Mammary epithelial cell (primary cell): ENCODE measurements at regions not wholly inside any gene's neighbourhood (a gene's known extent, or its start where the extent isn't known, plus 50 kb on each side); places are given as distances from the start of the nearest gene placed in this dataset.

Source experiments
- EZH2 ChIP-seq: IDR thresholded peaks from 2 replicates; pipeline ENCODE4 v1.6.1; 2012; ENCODE audit warnings: low read length, inconsistent platforms, borderline replicate concordance
- TF ChIP-seq, protein P1 (sequence below), 2 donors: IDR thresholded peaks in 1 of 2; conservative IDR thresholded peaks in 1 of 2; 2 replicates each; pipeline ENCODE4 v1.5.1; 2011 to 2012; ENCODE audit warnings: inconsistent platforms in 2 of 2, low read length in 2 of 2, mild to moderate bottlenecking in 2 of 2, control low read depth in 1 of 2, low read depth in 1 of 2; ENCODE audit not compliant: insufficient read depth in 1 of 2; ENCODE audit errors: extremely low read depth in 1 of 2

DNA sequence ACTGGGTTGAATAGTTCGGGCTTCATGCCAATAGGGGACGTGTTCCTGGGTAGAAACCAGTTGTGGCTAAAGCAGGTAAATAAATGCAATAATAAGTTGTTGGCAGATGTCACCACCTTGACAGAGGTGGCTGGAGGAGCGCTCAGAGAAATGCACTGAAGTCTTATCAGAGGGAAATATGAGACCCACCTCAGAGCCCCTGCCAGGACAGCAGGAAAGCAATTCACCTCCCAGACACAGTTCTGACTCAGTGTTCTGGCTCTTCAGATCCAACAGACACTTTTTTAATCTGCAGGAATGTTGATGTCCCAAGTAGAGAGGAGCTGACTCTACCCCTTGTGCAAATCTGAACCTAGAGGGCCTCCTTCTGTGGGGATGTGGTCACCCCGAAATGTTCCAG, 687.1 kb upstream of the FBXO33 start:
- TF ChIP-seq, protein P1, sequence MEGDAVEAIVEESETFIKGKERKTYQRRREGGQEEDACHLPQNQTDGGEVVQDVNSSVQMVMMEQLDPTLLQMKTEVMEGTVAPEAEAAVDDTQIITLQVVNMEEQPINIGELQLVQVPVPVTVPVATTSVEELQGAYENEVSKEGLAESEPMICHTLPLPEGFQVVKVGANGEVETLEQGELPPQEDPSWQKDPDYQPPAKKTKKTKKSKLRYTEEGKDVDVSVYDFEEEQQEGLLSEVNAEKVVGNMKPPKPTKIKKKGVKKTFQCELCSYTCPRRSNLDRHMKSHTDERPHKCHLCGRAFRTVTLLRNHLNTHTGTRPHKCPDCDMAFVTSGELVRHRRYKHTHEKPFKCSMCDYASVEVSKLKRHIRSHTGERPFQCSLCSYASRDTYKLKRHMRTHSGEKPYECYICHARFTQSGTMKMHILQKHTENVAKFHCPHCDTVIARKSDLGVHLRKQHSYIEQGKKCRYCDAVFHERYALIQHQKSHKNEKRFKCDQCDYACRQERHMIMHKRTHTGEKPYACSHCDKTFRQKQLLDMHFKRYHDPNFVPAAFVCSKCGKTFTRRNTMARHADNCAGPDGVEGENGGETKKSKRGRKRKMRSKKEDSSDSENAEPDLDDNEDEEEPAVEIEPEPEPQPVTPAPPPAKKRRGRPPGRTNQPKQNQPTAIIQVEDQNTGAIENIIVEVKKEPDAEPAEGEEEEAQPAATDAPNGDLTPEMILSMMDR (conservative IDR thresholded peaks at IDR 0.05 in 1 of 2, IDR thresholded peaks at IDR 0.05 in 1 of 2; ENCODE audit: extremely low read depth in 1 of 2, insufficient read depth in 1 of 2, low read depth in 1 of 2, low read length in 2 of 2): no peak
- no peak for TF ChIP-seq EZH2
